ENCODE measurements at regions not wholly inside any gene's neighbourhood (a gene's known extent, or its start where the extent isn't known, plus 50 kb on each side); places are given as distances from the start of the nearest gene placed in this dataset.

GRCh38 chr20:62591591-62591990 is 50.7 kb upstream of the SLCO4A1 start:
- no peak overlapping the region for H3K27ac ChIP-seq (ENCODE audit: low read depth, low read length)
- H3K9ac ChIP-seq (ENCODE audit: low read length), result no peak overlapping the region
- peaks cover 30% of the 10 kb centered on the region for H3K27me3 ChIP-seq (ENCODE audit: control insufficient read depth, insufficient read depth, low read length)
- no peaks in the 10 kb centered on the region for H3K36me3 ChIP-seq (ENCODE audit: control insufficient read depth, insufficient read depth, low read length)
- H3K4me1 ChIP-seq (ENCODE audit: control insufficient read depth, insufficient read depth, low read length), result no peaks in the 10 kb centered on the region
- H3K4me3 ChIP-seq (ENCODE audit: low read length), result no peak overlapping the region

Data from rectal smooth muscle tissue (tissue), 1 donor.